Fibroblast of peridontal ligament (primary cell): ENCODE measurements at regions not wholly inside any gene's neighbourhood (a gene's known extent, or its start where the extent isn't known, plus 50 kb on each side); places are given as distances from the start of the nearest gene placed in this dataset.
A peak's percentile ranks its signal among the peaks of the same experiment; 100 is the strongest.
"Not testable (repeated sequence)": the region's sequence is repeated elsewhere in the genome, so short reads cannot be mapped to it uniquely, and the experiment has no call there.

ENCODE experiments used
- DNase-seq: peaks from one replicate; pipeline ENCODE4 v3.0.0-alpha.2; 2010; ENCODE audit errors: extremely low read depth

DNA sequence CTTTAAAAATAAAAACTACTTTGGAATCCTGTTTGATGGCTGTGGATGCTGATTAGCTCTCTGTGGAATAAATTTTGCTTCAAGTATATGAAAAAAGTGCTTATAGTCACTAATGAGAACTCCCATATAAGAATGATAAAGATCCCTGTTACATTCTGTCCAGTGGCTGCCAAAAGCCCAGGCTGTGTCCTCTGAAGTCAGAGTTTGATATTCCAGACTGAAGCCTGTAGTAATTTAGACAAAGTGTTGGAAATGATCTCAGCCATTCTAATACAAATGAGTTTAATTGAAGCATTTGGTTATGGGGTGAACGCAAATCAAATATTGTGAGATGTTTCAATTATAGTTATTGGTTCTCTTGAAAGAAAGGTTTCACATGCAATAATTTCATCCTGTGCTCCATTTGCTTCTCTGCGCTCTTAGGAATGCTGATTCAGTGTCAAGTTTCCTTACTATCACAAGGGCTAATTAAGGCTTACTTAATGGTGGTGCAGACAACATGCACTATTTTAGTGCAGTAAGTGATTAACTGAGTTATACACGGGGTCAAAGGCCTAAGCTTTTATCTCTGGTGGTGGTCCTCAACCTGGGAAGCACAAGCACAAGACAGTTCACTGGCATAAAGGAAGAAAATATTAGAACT is 867.6 kb downstream of the SORCS1 start:
- DNase-seq = no peak

GRCh38 chr10:106284802-106285587 is 879.5 kb downstream of the SORCS1 start:
- DNase-seq = peak; percentile 13

DNA sequence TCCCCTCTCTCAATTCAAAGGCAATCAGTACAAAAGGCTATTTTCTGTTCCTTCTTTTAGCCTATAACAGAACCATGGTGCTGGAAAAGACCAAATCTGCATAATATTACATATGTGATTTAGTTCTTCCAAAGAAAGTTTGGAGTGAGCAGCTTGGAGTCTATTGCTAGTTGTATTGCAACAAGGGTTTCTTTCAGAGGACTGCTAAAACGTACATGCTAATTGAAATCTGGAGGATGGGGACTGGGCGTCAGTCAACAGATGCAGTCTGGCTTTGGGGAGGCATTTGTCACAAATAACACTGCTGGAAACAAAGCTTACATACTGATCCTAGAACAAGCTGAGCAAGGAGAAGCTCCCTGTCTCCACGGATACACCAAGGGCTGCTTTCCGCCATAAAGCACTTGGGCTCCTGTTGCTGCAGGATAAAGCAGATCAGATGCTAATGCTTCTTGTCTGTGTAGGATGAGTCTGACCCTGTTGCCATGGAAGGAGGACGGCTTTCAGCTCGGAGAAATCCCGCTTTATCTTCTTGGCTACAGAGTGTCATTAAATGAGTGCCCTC is 883.5 kb downstream of the SORCS1 start:
- DNase-seq = no peak

DNA sequence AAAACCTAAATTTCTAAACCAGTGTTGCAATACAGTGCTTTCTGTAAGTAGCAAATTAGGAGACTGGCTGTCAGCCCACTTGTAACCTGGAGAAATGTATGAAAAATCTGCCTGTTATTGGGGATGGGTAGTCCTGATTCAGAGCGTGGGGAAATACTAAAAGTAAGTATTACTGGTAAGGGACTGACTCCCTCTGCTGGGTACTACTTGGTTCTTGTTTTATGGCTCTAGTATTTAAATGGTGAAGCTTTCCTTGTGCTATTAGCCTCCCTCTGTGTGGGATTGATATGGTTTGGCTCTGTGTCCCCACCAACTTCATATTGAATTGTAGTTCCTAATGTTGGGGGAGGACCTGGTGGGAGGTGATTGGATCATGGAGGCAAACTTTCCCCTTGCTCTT is 886.1 kb downstream of the SORCS1 start:
- DNase-seq = peak; percentile 26

DNA sequence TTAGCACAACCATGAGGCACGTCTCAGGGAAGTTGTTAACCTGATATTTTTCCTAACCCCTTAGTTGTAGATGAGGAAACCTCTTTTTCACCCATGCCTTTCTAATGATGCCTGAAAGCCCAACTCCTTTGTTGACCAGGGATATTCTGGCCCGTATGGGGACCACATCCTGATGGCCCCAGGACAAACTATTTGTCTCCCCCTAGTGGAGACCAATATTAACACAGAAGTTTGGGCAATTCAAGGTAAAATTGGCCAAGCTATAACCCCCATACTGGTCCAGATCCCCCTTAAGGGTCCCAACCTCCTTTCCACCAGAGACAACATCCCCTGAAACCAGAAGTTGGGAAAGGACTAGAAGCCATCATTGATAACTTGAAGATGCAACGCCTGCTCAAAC is 893.3 kb downstream of the SORCS1 start:
- DNase-seq = no peak

DNA sequence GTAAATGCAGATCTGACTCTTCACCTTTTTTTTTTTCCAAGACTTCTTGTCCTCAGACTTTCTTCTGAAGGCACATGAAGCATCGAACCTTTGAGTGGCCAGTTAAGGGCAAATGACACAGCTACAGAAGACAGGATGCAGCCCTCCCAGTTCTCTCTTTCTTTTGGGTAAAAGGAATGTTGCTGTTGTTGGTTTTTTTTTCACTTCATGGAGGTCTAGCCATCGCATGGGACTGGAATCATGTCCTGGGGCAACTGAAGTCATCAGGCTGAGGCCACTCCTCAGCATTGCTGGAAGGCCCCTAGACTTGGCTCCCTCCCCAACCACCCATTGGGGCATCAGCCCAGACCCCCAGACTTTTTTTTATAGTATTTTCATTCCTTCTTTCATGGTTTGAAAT is 896.5 kb downstream of the SORCS1 start:
- no peak for DNase-seq

DNA sequence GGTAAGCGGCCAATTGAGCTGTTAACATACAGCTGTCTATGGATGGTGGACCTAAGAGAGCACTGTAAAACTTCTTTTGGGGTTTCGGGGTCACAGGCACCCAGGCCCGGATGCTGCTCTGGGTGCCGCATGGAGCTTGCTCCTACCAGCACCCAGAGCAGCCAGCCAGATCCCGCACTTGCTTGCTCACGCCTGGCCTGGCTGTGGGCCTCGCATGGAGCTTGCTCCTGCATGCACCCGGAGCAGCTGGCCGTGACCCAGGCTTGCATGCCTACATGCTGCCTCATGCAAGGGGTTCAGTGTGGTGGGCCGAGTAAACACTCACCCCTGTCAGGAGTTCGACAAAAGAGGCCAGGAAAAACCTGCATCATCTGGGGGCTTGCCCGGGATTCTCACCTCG is 896.9 kb downstream of the SORCS1 start:
- DNase-seq = no peak

GRCh38 chr10:106257432-106257831 is 907.1 kb downstream of the SORCS1 start:
- not testable (repeated sequence) for DNase-seq

DNA sequence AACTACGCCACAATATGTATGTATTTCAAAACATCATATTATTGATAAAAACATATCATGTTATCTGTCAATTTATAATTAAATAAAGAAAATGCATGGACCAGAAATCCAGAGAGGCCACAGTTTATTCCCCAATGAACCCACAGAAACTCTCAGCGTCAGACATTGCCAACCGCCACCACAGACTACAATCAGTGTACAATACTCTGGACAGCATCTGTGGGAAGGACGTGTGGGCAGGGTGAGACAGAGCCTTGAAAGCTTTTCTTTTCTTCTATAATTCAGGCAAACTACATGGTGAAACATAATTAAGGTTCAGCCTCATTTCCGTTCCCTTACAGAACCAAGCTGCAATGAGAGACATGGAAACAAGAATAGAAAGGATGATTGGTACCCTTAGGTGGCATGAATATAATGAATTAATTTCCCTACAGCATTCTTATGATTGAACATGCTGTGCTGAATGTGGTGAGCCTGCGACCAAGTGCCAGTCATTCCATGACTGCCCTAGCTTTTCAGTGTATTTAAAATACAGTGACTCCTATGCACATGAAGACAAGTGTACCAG is 909.3 kb downstream of the SORCS1 start:
- no peak for DNase-seq

GRCh38 chr10:106254071-106254470 is 910.4 kb downstream of the SORCS1 start:
- no peak for DNase-seq

DNA sequence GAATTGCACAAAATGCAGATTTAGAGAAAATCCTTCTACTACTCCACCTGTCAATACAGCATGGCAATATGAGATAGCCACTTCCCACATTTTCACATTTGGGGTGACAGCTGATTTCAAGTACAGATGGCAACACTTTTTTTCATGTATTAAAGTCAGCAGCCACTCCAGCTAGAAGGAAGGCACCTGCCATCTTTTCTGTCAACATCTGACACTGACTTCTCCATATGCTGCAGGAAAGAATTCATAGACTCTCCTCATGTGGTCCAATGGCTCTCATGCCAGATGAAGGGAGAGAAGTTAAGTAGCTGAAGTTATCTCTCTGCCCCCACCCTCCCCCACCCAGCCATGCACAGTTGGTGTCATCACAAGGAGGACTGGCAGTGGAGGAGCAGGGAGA is 912.0 kb downstream of the SORCS1 start:
- DNase-seq = no peak

DNA sequence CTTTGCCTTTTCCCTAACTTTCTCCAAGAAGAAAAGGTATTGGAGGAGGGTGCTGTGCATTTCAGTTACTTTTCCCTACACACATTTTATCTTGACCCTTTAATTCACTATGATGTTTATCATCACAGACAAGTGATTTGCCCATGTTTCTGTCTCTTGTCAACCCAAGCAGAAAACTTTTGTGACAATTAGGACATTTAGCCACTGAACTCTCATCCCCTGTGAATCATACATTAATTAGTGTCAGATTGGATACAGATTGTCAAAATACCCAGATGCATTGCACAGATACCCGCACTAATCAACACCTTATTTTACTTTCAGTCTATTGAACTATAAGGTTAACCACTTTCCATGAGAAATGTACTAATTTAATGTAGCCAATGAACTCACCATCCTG is 912.9 kb downstream of the SORCS1 start:
- no peak for DNase-seq

GRCh38 chr10:106242301-106242700 is 922.2 kb downstream of the SORCS1 start:
- DNase-seq = no peak

- no peak for DNase-seq
Observed at GRCh38 chr10:106226828-106227227, 937.7 kb downstream of the SORCS1 start.

DNA sequence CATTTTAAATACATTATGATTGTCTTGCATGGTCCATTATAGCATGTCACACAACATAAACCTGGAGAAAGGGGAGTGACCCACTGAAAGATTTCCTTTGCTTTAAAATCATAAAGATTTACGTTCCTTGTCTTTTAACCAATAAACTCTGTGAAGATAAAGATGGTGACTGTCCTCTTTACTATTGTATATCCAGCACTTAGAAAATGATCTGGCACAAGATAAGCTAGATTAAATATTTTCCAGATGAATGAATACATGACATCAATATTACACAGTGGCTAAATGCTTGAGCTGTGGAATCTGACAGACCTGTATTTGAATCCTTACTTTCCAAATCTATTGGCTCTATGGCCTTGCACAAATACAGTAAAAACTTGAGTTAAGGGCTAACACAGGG is 938.4 kb downstream of the SORCS1 start:
- DNase-seq = no peak

DNA sequence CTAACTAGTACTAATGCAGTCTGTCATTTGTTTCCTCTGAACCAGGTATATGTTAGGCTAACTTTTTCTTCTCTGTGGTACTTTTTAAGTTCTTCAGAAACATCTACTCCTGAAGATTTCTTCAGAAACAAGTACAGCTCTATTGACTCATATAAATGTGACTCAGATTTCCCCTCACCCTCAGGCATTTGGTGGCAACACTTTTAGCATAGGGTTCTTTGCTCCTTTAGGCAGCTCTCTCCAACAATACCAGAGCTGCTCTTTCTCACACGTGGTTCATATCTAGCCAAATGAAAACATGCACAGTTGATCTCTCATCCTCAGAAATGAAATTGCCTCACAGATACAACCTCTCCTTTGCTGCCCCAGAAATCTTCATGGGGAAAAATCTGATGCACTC is 939.8 kb downstream of the SORCS1 start:
- DNase-seq = peak; percentile 50

DNA sequence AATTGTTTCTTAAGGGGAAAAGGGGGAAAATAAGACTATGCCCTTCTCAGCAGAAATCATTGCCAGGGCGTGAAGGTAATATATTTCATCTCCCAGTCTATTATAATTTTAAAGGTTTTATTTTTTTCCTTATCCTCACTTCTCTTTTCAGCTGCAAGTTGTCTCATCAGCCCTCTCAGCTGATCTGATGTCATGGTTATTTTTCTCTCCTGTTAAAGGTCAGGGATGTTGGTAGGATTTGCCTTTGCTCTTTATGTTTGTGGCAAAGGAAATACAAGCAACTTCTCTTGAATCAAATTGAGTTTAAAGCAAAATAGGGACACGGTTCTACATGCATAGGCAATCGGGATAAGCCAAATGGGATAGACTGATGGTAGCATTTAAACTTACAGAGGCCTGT is 946.9 kb downstream of the SORCS1 start:
- no peak for DNase-seq

- no peak for DNase-seq
Observed at GRCh38 chr10:106216085-106216484, 948.4 kb downstream of the SORCS1 start.

- DNase-seq = no peak
Observed at GRCh38 chr10:106214243-106214642, 950.3 kb downstream of the SORCS1 start.

GRCh38 chr10:106213493-106213892 is 951.0 kb downstream of the SORCS1 start:
- no peak for DNase-seq

- no peak for DNase-seq
Observed at GRCh38 chr10:106198275-106198674, 966.2 kb downstream of the SORCS1 start.

GRCh38 chr10:106189292-106189691 is 975.2 kb downstream of the SORCS1 start:
- DNase-seq = peak; percentile 32

DNA sequence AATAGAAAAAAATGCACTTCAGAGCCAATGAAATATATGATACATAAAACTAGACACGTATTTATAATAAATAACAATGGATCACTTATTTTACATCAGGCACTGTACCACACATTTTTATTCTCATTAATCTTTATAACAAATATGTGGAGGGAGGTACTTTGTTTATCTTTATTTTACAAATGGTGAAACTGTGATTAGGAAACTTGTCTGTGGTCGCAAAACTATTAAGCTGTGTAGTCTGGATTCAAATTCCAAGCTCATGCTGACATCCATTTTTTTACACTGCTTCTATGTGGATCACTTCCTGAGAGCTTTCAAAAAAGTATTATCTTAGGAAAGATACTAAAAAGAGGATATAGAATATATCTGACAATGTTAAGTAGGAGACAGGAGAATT is 978.6 kb downstream of the SORCS1 start:
- peak; percentile 51 for DNase-seq
